Activated CD8-positive, alpha-beta memory T cell treated with anti-CD3 and anti-CD28 coated beads for 48 hours (primary cell): ENCODE measurements at regions not wholly inside any gene's neighbourhood (a gene's known extent, or its start where the extent isn't known, plus 50 kb on each side); places are given as distances from the start of the nearest gene placed in this dataset.

Experiments
- DNase-seq, 3 experiments: peaks; one replicate each; pipeline ENCODE4 v3.0.0-alpha.2; 2020; ENCODE audit warnings: low read depth in 2 of 3, low spot score in 2 of 3

- DNase-seq: no peak
Observed at GRCh38 chr2:7701791-7702190, 784.6 kb downstream of the RNF144A start.

GRCh38 chr2:7703048-7703447, 785.8 kb downstream of the RNF144A start:
- no peak for DNase-seq

- no peak for DNase-seq
Observed at GRCh38 chr2:7703543-7704144, 786.4 kb downstream of the RNF144A start.

GRCh38 chr2:7704296-7704865, 787.2 kb downstream of the RNF144A start:
- DNase-seq: no peak

- no peak for DNase-seq
Observed at GRCh38 chr2:7706791-7707190, 789.6 kb downstream of the RNF144A start.

GRCh38 chr2:7707723-7708122, 790.5 kb downstream of the RNF144A start:
- DNase-seq: no peak

- DNase-seq: no peak
Observed at GRCh38 chr2:7709907-7710306, 792.7 kb downstream of the RNF144A start.

- DNase-seq: no peak
Observed at GRCh38 chr2:7711167-7711566, 794.0 kb downstream of the RNF144A start.

GRCh38 chr2:7719876-7720275, 802.7 kb downstream of the RNF144A start:
- no peak for DNase-seq

GRCh38 chr2:7721413-7721995, 804.3 kb downstream of the RNF144A start:
- no peak for DNase-seq

GRCh38 chr2:7722212-7722910, 805.1 kb downstream of the RNF144A start:
- no peak for DNase-seq

GRCh38 chr2:7724336-7724735, 807.1 kb downstream of the RNF144A start:
- DNase-seq: no peak

GRCh38 chr2:7725171-7725849, 808.1 kb downstream of the RNF144A start:
- DNase-seq: no peak

GRCh38 chr2:7725850-7726242, 808.6 kb downstream of the RNF144A start:
- no peak for DNase-seq

GRCh38 chr2:7726989-7727388, 809.8 kb downstream of the RNF144A start:
- no peak for DNase-seq

- DNase-seq: no peak
Observed at GRCh38 chr2:7728388-7728787, 811.2 kb downstream of the RNF144A start.

- DNase-seq: no peak
Observed at GRCh38 chr2:7730449-7730848, 813.2 kb downstream of the RNF144A start.

- no peak for DNase-seq
Observed at GRCh38 chr2:7730990-7731389, 813.8 kb downstream of the RNF144A start.

- no peak for DNase-seq
Observed at GRCh38 chr2:7732497-7732896, 815.3 kb downstream of the RNF144A start.

- DNase-seq: no peak
Observed at GRCh38 chr2:7736646-7737305, 819.6 kb downstream of the RNF144A start.

GRCh38 chr2:7738596-7738995, 821.4 kb downstream of the RNF144A start:
- no peak for DNase-seq
